Thymus (tissue), 11 donors: ENCODE measurements at regions not wholly inside any gene's neighbourhood (a gene's known extent, or its start where the extent isn't known, plus 50 kb on each side); places are given as distances from the start of the nearest gene placed in this dataset.

ENCODE experiments used
- DNase-seq, 9 donors: peaks; one replicate each; pipeline ENCODE4 v3.0.0-alpha.2; 2013; ENCODE audit warnings: low spot score in 9 of 9, low read depth in 6 of 9, missing footprints in 1 of 9
- H3K27ac ChIP-seq, 2 donors: one replicate each; pipeline ENCODE4 v1.5.1; 2013; ENCODE audit warnings: control low read depth in 1 of 2, low read depth in 1 of 2, low read length in 1 of 2, mild to moderate bottlenecking in 1 of 2, moderate library complexity in 1 of 2
- H3K27me3 ChIP-seq, 2 donors: one replicate each; pipeline ENCODE4 v1.5.1; 2013; ENCODE audit warnings: low read length in 1 of 2; ENCODE audit not compliant: control insufficient read depth in 2 of 2, insufficient read depth in 1 of 2
- H3K36me3 ChIP-seq, 2 donors: one replicate each; pipeline ENCODE4 v1.5.1; 2013; ENCODE audit warnings: low read length in 1 of 2, mild to moderate bottlenecking in 1 of 2, moderate library complexity in 1 of 2; ENCODE audit not compliant: control insufficient read depth in 2 of 2, insufficient read depth in 2 of 2
- H3K4me1 ChIP-seq, 2 donors: one replicate each; pipeline ENCODE4 v1.5.1; 2013; ENCODE audit warnings: low read length in 2 of 2; ENCODE audit not compliant: control insufficient read depth in 2 of 2, insufficient read depth in 2 of 2
- H3K4me3 ChIP-seq, 2 donors: one replicate each; pipeline ENCODE4 v1.5.1; 2013; ENCODE audit warnings: low read length in 2 of 2, control low read depth in 1 of 2, mild to moderate bottlenecking in 1 of 2
- H3K9me3 ChIP-seq, 2 donors: one replicate each; pipeline ENCODE4 v1.5.1; 2013; ENCODE audit warnings: low read length in 1 of 2, mild to moderate bottlenecking in 1 of 2; ENCODE audit not compliant: control insufficient read depth in 2 of 2, insufficient read depth in 1 of 2
- WGBS: extraction: QIAGEN DNeasy Blood & Tissue Kit; methylation state at CpG from one replicate; pipeline ENCODE4 v1.1.7; 2013; 5-methylcytosine and 5-hydroxymethylcytosine counted together
- donor health status: healthy.

- 98% methylated on average over 9 of the region's 9 CpGs for WGBS
- peaks cover 0 to 2% of the 10 kb centered on the region in 2 donors for H3K9me3 ChIP-seq
- no peaks in the 10 kb centered on the region for H3K36me3 ChIP-seq
- no peak for DNase-seq
- no peaks in the 10 kb centered on the region for H3K27me3 ChIP-seq
- no peak overlapping the region for H3K4me3 ChIP-seq
- H3K27ac ChIP-seq: no peak overlapping the region
- peaks cover 0 to 31% of the 10 kb centered on the region in 2 donors for H3K4me1 ChIP-seq
These were observed 245.1 kb downstream of the RHOU start for GRCh38 chr1:228980232-228980937.

DNA sequence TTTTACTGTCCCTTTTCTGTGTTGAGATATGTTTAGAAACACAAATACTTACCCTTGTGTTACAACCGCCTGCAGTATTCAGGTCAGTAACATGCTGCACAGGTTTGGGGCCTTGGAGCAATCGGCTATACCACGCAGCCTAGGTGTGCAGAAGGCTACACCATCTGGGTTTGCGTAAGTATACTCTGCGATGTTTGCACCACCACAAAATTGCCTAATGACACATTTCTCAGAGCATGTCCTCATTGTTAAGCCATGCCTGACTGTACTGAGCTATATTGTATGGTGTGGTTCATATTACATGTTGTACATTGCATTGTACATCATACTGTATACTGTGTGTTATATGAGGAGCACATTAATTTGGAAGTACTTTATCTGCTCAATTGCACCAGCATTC, 247.4 kb downstream of the RHOU start:
- no peak overlapping the region for H3K4me3 ChIP-seq
- 96% methylated on average over 5 of the region's 5 CpGs for WGBS

DNA sequence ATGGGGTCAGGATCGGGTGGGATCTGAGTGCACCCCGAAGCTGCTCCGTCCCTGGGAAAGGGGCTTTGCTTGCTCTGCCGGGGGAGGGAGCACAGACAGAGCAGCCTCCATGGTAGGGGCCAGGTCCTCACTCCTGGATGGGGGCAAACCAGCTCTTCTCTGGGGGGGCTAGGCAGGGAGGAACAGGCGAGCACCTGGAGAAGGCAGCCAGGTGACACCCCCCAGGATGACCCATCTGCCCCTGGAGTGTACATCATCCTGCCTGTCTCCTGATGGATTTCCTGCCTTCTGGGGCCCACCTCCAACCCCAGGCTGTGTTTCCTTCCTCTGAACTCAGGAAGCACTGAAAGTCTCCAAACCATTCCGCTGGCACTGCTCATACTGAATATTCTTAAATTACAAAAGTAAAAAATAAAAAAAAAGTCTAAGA, 248.0 kb downstream of the RHOU start:
- H3K27me3 ChIP-seq: no peaks in the 10 kb centered on the region
- H3K27ac ChIP-seq: no peak overlapping the region
- H3K4me1 ChIP-seq: peaks cover 0 to 32% of the 10 kb centered on the region in 2 donors
- H3K9me3 ChIP-seq: peaks cover 0 to 2% of the 10 kb centered on the region in 2 donors
- H3K4me3 ChIP-seq: no peak overlapping the region
- no peaks in the 10 kb centered on the region for H3K36me3 ChIP-seq
- no peak for DNase-seq
- WGBS: 93% methylated on average over 6 of the region's 6 CpGs

More for the DNA sequence above, 247.4 kb downstream of the RHOU start:
- DNase-seq: no peak
- no peaks in the 10 kb centered on the region for H3K36me3 ChIP-seq
- H3K9me3 ChIP-seq: peaks cover 0 to 2% of the 10 kb centered on the region in 2 donors
- no peak overlapping the region for H3K27ac ChIP-seq
- H3K27me3 ChIP-seq: no peaks in the 10 kb centered on the region
- peaks cover 0 to 31% of the 10 kb centered on the region in 2 donors for H3K4me1 ChIP-seq

- H3K27me3 ChIP-seq: no peaks in the 10 kb centered on the region
- no peak overlapping the region for H3K4me3 ChIP-seq
- 94% methylated on average over 4 of the region's 4 CpGs for WGBS
- H3K27ac ChIP-seq: no peak overlapping the region
- H3K36me3 ChIP-seq: no peaks in the 10 kb centered on the region
- H3K9me3 ChIP-seq: peaks cover 0 to 2% of the 10 kb centered on the region in 2 donors
- no peak for DNase-seq
- H3K4me1 ChIP-seq: peaks cover 0 to 30% of the 10 kb centered on the region in 2 donors
These were observed 248.4 kb downstream of the RHOU start for GRCh38 chr1:228983661-228984060.

DNA sequence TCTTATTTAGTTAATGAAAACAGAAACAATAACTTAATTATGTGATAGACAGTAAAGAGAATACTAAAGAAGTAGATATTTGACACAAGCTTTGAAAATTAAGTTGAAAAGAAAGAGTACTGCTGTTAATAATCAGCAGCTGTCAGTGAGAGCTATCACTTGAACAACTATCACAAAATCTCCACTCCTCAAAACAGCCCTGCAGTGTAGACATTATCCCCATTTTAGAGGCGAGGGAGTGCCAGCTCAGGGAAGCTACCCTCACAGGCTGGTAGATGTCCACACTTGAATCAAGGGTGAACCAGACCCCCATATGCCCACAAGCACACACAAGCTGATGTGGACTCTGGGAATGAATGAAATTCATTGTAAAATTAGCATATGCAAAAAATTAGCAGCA, 248.8 kb downstream of the RHOU start:
- 93% methylated on average over 1 of the region's 1 CpG for WGBS
- Histone ChIP-seq H3K36me3 (no peaks in the 10 kb centered on the region), H3K27ac (no peak overlapping the region), H3K4me3 (no peak overlapping the region), H3K27me3 (no peaks in the 10 kb centered on the region), H3K9me3 (peaks cover 0 to 2% of the 10 kb centered on the region in 2 donors), H3K4me1 (peaks cover 0 to 26% of the 10 kb centered on the region in 2 donors)
- no peak for DNase-seq

DNA sequence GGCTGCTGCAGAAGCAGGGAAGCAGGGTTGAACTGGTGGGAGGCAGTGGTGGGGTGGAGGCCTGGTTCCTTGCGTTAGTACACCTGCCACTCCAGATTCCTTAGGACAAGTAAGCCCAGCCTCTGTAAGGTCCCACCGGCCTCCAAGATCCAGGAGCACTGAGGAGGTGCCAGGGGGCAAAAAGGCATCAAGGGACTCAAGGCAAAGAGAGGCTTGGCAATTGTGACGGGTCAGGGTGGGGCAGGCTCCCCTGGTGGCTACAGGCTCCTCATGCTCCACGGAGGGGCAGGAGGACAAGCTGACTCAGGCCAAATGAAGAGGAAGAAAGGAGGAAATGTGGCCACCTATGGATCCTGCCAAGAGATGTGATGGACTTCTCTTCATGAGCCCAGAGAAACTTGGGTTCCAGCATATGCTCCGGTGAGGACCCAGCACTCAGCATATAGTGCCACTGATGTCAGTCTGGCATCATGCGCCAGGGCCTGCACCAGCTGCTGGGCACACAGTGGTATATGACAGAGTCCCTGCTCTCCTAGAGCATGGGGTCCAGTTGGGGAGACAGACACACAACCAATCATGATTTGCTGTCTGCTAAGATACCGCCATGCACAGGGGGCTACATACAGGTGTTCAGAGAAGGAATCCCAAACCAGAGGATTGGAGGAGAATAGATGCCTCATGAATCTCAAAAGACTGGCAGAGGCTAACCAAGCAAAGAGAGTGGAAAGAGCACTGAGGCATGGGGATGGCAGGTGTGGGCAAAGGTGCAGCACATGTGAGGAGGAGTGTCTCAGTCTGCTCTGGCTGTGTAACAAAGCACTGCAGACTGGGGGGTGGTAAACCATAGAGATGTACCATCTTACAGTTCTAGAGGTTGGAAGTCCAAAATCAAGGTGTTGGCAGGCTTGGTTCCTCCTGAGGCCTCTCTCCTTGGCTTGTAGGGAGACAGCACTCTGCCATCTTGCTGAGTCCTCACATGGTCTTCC, 249.7 kb downstream of the RHOU start:
- H3K27ac ChIP-seq: no peak overlapping the region
- H3K9me3 ChIP-seq: no peaks in the 10 kb centered on the region
- H3K27me3 ChIP-seq: no peaks in the 10 kb centered on the region
- 88% methylated on average over 7 of the region's 7 CpGs for WGBS
- no peak for DNase-seq
- H3K36me3 ChIP-seq: no peaks in the 10 kb centered on the region
- peaks cover 0 to 25% of the 10 kb centered on the region in 2 donors for H3K4me1 ChIP-seq
- no peak overlapping the region for H3K4me3 ChIP-seq

DNA sequence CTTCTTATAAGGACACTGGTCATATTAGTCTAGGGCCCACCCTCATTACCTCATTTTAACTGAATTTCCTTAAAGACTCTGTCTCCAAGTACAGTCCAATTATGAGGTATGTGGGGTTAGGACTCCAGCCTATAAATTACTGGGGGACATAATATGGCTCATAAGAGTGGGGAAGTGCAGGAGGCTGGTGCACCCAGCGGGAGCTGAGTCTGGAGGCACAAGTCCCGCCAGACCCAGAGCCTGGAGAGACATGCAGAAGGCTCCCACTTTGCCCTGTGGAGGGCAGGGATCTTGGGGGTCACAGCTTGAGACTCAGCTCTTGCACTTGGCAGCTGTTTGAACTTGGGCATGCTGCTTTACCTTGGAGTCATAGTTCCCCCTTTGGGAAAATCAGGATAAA, 250.4 kb downstream of the RHOU start:
- H3K36me3 ChIP-seq: no peaks in the 10 kb centered on the region
- 100% methylated on average over 2 of the region's 2 CpGs for WGBS
- no peak for DNase-seq
- no peaks in the 10 kb centered on the region for H3K27me3 ChIP-seq
- H3K4me1 ChIP-seq: peaks cover 0 to 29% of the 10 kb centered on the region in 2 donors
- H3K4me3 ChIP-seq: no peak overlapping the region
- no peaks in the 10 kb centered on the region for H3K9me3 ChIP-seq
- H3K27ac ChIP-seq: no peak overlapping the region

- peaks cover 0 to 34% of the 10 kb centered on the region in 2 donors for H3K4me1 ChIP-seq
- H3K27me3 ChIP-seq: no peaks in the 10 kb centered on the region
- 94% methylated on average over 22 of the region's 22 CpGs for WGBS
- H3K4me3 ChIP-seq: no peak overlapping the region
- no peaks in the 10 kb centered on the region for H3K36me3 ChIP-seq
- H3K9me3 ChIP-seq: peaks cover 0 to 4% of the 10 kb centered on the region in 2 donors
- H3K27ac ChIP-seq: no peak overlapping the region
- no peak for DNase-seq
These were observed 251.0 kb downstream of the RHOU start for GRCh38 chr1:228986093-228986904.
